NCI-H2196 (cell line): ENCODE measurements at regions not wholly inside any gene's neighbourhood (a gene's known extent, or its start where the extent isn't known, plus 50 kb on each side); places are given as distances from the start of the nearest gene placed in this dataset.

Experiments
- DNase-seq: peaks from one replicate; lab custom pipeline; 2025; ENCODE audit not compliant: unreplicated experiment; lab: John Stamatoyannopoulos, UW

DNA sequence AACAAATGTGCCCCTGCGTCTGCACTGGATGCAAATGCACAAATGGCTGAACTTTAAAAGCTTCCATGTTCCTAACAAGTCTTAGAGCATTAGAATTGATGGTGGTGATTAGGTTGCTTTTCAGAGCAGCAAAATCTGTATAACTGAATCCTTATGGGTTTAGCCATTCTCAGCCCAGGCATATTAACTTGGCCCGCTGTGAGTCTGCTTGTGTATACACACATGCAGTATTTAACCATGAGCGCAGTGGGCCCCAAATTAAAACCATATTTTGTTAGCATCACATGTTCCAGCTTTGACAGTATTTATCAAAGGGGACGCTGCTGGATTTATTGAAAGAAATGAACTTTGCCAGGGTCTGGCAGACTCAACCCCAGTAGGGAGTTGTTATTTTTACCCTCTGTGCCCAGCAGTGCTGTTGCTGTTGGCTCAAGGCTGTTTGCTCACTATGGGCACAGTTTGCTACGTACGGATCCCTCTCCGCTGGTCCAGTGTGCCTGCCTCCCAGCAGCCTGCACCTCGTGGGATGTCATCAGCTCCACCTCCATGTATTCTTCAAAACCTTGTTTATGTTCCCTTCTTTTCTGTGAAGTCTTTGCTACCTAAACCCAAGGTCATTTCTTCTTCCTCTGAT, 144.7 kb downstream of the QRSL1 start:
- no peak for DNase-seq

DNA sequence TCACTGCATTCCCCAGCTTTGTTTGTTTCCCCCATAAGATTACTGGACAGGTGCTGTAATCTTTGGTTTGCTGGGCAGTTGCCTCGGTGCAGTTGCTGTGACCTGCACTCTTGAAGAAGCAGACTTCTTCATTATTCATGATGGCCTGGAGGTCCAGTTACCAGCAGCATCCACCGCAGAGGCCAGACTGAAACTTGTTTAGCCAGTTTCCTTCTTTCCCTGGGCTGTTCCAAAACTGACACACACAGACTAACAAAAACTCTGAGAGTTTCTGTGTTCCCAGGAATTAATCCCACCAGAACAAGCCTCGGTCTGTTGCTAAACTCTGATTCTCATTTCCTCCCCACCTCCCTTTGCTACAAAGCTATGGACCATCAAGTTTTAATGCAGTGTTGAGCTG, 144.1 kb downstream of the QRSL1 start:
- peak; percentile 46 for DNase-seq

DNA sequence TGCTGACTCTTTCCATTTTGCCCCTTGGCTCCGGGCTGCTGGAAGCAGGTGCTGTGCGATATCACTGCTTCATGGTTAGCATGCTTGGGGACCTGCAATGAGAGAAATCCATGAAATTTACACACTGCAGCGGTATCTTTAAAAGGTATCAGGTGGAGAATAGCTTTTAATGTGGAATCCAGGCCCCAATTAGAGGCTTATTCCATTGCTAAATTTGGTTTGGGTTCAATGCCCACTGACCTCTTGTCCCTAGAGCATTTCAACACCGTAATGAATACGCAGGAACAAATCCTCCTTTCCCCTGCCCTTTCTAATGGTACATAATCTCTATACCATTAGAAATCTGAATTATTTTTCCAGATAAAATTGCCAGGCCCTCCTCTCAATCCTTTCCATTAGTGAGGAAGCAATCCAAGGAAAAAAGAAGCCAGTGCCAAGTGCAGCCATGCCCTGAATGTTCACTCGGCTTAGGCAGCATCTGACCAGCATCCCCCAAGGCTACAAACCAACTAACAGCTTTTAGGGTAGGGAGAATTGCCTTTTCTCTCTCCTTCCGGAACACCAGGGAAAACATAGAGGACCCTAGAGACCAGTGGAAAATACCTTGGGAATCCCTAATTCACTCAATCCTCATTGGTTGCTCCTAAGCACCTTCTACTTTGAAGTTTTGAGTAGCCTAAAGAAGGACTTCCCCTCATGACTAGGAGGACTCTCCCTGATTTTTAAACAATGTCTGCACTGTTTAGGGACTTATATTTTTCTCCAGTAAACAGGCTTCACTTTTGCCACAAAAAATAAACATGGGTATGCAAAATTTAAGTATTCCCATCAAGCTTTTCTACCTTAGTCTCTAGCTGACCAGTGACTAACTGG, 143.1 kb downstream of the QRSL1 start:
- no peak for DNase-seq

DNA sequence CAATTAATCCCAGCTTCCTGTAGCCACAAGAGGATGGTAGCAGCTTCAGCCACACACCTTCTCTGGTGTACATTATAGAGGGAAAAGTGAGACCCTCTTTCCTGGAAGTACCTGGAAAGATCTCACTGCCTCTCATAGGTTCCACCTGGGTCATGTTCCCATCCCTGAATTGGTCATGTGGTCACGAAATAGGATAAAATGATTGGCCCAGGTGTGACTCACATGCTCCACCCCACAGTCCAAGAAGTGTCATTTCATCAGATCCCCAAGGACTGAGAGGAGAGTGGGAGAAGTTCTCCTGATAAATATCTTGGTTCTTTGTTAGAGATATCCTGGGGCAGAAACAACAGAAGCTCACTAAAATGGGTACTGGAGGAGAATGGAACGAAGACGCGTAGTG, 142.4 kb downstream of the QRSL1 start:
- no peak for DNase-seq

DNA sequence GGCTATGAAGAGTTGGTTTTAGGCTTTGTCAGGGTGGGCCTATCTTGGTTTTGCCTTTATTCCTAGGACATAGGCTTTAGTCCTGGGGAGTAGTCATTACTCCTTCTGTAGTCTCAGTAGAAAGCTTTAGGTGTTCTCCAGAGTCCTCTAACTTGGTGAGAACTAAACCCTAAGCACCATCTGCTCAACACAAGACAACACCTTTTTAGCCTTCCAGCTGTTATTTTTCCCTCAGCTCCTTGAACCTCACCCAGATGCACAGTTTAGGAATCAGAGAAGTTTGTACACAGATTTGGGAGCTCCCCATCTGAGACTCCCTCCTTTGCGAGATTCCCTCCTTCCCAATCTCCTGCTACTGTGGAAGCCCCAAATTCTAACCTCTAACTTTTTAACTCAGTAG, 141.3 kb downstream of the QRSL1 start:
- DNase-seq = no peak

DNA sequence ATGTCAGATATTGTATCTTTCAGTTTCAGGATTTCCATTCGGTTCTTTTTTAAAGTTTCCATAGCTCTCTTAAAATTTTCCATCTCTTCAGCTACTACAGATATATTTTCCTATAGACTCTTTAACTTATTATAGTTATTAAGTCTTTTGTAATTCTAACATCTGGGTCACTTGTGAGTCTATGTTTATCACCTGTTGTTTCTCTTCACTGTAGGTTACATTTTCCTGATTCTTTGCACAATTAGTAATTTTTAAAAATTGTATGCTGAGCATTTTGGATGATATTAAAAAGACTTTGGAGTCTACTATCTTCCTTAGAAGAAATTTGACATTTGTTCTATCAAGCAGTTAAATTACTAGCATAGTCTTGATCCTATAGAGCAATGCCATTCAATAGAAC, 140.7 kb downstream of the QRSL1 start:
- no peak for DNase-seq

DNA sequence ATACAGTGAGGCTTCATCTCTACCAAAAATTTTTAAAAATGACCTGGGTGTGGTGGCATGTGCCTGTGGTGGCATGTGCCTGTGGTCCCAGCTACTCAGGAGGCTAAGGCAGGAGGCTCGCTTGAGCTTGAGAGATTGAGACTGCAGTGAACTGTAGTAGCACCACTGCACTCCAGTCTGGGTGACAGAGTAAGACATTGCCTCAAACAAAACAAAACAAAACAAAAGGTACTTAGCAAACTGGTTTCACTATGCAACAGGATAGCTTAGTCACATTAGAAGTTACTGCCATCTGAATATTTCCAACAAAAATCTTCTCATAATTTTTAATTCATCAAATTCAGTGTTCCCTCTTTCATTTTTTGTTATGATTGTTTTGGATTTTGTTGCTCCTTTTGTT, 137.9 kb downstream of the QRSL1 start:
- DNase-seq = no peak

DNA sequence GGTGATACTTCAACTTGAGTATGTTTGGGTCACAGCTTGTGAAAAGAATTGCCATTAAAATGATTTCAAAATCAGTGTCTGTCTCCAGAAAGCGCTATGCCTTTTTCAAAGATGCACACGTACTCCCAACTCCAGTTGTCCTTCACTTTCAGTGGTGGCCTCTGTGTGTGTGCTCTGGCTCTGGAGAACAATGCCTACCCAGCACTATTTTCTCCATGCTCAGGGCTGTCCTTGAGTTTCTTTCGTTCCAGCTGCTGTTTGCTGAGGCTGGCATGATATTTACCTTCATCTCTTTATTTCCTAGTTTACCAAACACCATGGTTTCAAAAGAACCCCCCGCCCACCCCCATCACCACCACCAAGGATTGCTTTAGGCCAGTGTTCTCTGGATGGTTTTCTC, 136.8 kb downstream of the QRSL1 start:
- DNase-seq = no peak

DNA sequence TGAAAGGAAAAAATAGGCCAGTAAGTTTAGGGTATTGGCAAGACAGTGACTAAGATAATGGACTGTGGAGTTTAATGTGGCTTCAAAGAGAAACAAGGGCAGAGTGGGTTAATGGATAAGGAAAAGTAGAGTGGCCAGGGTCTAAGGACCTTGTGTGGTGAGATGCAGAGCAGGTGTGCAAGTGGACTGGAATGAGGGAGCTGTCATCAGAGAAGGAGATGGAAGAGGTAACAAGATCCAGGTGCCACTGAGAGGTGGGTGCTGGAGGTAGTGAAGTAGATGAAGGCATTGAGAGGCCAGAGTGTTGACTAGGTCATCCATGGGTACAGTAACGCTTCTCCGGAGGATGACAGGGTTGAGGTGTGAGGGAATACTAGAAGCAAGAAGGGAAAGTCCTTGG, 136.1 kb downstream of the QRSL1 start:
- DNase-seq = no peak

DNA sequence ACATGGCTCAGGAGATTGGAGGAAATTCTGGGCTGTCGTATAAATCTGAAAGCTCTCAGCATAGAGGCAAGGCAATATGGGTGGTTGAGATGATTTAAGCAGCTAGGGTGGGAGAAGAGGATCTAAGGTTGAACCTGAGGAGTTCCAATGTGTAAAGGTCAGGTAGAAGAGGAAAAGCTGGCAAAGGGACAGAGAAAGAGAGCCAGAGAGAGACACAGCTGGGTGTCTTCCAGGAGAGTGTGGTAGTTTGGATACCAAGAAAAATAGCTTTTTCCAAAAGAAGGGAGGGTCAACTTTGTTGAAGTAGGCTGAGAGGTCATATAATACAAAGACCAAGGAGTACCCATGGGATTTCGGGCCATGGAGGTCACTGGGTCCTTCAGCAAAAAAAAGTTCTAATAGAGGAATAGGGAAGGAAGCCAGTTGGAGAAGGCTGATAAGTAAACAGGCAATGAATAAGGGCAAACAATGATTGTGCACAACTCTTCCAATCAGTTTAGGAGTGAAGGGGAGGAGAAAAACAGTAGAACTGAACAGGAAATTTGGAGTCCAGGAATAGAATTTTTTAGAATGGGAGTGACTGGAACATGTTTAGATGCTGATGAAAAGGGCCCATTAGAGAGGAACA, 135.1 kb downstream of the QRSL1 start:
- no peak for DNase-seq

DNA sequence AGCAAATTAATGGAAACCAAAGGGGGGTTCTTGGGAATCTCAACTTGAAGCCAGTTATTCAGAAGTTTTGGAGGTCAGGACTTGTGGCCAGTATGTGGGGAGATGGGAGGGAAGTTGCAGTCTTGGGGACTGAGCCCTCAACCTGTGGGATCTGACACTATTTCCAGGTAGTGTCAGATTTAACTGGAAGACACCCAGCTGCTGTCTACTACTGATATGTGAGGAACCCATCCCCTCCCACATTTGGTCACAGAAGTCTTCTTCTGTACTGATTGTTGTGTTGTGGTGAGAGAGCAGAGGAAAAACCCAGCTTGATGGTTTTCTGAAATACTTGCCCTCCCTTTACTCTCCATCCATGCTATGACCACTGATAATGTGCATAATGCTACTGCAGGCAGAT, 134.0 kb downstream of the QRSL1 start:
- no peak for DNase-seq

DNA sequence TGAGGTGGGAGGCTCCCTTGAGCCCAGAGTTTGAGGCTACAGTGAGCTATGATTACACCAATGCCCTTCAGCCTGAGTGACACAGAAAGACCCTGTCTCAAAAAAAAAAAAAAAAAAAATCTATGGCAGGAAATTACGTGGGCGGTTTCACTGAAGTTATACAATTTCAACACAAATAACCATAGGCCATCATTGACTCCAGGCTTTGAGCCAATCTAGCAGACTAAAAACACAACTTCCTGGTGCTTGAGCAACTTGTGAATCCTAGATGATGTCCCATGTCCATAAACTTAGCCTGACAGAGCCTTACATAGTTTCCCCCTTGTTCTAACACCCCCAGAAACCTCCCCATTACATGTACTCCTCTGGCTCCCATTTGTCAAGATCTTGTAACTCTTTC, 131.8 kb downstream of the QRSL1 start:
- no peak for DNase-seq

DNA sequence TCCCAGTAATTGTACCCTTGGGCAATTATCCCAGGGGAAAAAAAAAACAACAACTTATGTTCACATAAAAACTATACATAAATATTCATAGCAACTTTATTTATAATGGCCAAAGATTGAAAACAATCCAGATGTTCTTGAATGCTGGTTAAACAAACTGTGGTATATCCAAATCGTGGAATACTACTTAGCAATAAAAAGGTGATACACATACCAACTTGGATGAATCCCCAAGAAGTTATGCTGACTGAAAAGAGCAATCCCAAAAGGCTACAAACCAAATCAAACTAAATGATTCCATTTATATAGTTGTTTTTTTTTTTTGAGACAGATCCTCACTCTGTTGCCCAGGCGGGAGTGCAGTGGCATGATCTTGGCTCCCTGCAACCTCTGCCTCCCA, 129.7 kb downstream of the QRSL1 start:
- no peak for DNase-seq

DNA sequence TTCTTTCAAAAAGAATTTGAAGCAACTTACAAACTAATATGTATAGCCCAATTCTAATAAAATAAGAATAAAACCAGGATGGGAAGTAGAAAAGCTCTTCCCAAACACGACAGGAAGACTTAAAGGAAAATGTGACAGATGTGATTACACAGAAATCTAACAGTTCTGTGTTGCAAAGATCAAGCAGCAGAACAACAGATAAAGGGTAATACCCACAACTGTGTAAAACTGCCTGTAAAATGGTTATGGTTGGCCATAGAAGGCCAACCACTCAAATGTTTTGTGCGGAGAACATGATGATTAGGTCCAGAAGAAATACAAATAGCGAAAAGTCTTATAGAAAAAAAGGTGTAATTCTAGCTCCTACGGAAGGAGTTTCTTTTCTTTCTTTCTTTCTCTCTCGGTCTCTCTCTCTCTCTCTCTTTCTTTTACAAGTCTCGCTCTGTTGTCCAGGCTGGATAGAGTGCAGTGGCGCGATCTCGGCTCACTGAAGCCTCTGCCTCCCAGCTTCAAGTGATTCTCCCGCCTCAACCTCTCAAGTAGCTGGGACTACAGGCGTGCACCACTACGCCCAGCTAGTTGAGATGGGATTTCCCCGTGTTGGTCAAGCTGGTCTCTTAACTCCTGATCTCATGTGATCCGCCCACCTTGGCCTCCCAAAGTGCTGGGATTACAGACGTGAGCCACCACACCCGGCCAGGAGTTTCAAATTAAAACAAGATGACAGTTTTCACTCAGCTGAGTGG, 128.5 kb downstream of the QRSL1 start:
- DNase-seq = no peak

DNA sequence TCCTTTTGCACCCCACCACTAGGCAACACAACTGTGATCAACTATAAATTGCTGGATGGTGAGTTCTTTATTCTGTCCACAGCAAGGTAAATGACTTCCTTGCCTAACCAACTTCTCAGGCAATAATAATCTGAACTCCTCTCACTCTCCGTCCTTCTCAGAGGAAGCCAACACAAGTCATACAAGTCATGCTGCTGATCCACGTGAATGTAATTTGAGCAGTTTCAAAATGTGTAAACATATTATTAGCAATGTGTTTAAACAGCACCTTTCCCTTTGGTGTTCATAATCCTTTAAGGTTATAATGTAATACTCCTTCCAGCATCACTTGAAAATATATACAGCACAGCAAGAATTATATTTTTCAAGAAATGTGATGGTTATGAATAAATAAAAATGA, 127.9 kb downstream of the QRSL1 start:
- DNase-seq = peak; percentile 34

DNA sequence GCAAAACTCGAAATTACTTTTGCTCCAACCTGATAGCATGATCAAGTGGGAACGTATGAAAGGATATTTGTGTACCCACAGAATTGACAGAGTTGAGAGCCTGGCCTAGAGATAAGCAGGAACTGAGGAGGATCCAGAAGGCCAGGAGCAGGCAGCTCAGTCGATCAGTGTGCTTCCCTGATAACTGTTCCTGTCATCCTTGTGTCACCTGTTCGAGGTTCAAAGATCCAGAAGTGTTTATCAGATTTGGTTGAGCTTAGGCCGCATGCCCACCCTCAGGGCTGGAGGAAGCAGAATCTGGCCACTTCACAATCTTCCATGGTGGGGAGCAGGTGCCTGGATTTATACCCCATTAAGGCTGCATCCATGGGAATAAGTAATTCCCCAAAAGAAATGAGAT, 124.8 kb downstream of the QRSL1 start:
- no peak for DNase-seq

DNA sequence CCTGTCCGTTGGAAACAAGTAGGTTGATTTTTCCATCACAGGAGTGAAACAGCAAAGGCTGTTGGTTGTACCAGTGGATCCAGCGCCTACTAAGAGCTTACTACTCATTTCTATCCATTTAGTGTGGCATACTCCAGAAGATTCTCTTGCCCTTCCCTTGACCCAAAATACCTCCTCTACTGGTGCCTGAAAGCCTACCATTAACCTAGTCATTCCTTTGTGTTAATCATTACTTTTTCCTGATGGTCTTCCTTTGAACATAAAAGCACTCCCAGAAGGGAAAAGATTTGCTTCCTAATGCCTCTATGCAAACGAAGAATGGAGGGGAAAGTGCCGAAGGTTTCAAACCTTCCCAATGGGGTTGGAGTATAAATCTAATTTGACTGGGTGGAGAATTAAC, 123.3 kb downstream of the QRSL1 start:
- no peak for DNase-seq

DNA sequence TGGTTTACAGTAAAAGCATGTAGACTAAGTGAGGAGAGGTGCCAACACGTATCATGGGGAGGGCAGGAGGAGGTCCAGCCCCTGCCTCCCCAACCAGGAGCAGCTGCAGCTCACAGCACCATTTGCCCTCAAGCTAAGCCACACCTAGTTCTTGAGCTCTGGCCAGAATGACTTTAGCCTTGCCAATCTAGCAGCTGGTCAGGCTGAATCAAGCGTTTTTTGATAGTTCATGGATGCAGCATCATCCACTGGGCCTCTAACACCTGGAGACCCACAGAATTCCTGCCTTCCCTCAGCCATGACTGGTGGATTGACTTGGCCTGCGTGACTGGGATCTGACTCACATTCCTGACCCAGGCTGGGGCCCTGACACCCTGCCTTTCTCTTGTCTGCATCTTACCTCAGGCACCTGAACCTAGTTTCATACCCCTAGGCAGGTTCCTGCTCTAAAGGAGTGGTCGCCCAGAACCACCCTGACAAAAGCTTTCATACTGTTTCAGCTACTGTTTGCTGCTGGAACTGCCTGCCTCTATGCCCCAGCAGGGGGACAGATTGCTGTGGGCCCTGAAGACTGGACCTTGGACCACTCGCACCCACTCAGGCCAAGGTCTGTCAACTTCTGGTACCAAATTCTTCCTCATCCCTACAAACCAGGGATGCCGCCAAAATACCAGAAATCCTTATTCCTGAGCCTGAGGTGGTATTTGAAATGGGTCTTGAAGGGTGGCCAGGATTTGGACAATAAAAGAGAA, 122.3 kb downstream of the QRSL1 start:
- peak; percentile 93 for DNase-seq

DNA sequence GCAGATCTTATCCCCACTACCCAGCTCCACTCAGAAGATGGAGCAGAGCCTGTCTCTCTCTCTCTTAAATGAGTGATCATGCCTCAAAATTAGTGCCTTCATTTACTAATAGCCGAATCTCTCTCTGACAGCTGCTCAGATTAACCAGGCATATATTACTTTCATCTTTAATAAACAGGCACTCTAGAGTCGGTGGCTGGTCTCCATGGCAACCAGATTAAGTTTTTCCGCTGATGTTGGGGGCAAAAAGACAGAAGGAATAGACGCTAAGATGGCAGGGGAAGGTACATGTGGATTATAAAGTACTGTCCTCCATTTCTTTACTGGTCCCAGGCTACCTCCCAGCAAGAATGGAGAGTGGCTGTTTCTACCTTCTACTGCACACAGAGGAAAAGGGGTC, 121.6 kb downstream of the QRSL1 start:
- DNase-seq = peak; percentile 65

DNA sequence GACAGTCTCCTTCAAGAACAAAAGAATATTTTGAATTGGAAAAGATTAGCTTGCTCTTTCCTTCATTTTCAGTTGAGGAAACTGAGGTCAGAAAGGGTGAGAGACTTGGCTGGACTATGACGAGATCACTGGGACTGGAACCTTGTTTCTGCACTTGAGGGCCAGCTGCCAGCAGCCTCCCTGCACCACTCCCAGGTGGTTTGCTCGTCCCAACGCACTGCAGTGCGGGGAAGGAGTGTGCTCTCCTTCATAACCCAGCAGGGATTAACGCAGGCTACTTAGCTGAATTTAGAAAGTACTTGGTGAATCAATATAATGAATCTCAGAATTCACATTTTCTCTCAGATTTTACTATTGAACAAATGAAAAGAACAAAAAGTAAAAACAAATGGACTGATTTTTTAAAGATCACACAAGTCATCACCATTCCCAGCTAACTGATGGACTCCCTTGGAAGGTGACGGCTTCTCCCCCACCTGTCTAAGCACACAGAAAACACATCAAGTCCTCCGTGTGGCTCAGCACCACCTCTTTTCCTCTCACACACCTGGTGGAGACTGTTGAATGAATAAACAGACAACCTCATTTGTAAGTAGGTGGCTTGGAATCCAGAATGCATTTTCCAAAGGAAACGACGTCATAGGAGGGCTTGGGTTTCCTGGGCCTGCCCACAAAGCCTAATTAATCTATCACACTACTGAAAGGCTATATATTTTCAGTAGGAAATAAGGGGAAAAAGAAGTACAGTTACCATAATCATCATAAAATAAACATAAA, 121.0 kb downstream of the QRSL1 start:
- DNase-seq = peak; percentile 82
